Stimulated activated CD8-positive, alpha-beta memory T cell treated with anti-CD3 and anti-CD28 coated beads, Interleukin-4, amount 100 ng/mL, for 24 hours (primary cell): ENCODE measurements at regions not wholly inside any gene's neighbourhood (a gene's known extent, or its start where the extent isn't known, plus 50 kb on each side); places are given as distances from the start of the nearest gene placed in this dataset.
"Not testable (repeated sequence)": the region's sequence is repeated elsewhere in the genome, so short reads cannot be mapped to it uniquely, and the experiment has no call there.

Experiments used
- DNase-seq: peaks from one replicate; pipeline ENCODE4 v3.0.0-alpha.2; 2020; ENCODE audit warnings: low read depth

DNA sequence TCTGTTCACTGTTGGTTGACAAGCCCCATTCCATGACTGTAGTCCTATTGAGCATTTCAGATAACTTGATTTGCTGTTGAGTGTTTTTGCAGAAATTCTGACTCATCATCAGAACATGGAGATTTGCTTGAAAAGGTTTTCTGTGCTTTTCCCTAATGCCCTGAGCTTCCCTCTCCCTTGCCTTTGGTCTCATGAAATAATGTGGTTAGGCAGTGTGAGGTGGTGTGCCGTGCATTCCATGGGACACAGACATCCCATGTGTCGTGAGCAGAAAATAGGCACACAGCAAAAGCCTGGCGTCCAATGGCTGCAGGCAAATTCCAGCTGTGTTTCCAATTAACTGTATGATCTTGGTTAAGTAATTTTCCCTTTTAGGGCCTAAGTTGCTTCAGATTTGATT lies 197.4 kb downstream of the DLEU7 start:
- DNase-seq = no peak

DNA sequence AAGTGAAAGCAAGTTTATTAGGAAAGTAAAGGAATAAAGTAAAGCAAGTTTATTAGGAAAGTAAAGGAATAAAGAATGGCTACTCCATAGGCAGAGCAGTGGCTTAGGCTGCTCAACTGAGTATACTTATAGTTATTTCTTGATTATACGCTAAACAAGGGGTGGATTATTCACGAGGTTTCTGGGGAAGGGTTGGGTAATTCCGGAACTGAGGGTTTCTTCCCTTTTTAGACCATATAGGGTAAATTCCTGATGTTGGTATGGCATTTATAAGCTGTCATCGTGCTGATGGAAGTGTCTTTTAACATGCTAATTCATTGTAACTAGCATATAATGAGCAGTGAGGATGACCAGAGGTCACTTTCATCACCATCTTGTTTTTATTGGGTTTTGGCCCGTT lies 194.3 kb downstream of the DLEU7 start:
- no peak for DNase-seq

DNA sequence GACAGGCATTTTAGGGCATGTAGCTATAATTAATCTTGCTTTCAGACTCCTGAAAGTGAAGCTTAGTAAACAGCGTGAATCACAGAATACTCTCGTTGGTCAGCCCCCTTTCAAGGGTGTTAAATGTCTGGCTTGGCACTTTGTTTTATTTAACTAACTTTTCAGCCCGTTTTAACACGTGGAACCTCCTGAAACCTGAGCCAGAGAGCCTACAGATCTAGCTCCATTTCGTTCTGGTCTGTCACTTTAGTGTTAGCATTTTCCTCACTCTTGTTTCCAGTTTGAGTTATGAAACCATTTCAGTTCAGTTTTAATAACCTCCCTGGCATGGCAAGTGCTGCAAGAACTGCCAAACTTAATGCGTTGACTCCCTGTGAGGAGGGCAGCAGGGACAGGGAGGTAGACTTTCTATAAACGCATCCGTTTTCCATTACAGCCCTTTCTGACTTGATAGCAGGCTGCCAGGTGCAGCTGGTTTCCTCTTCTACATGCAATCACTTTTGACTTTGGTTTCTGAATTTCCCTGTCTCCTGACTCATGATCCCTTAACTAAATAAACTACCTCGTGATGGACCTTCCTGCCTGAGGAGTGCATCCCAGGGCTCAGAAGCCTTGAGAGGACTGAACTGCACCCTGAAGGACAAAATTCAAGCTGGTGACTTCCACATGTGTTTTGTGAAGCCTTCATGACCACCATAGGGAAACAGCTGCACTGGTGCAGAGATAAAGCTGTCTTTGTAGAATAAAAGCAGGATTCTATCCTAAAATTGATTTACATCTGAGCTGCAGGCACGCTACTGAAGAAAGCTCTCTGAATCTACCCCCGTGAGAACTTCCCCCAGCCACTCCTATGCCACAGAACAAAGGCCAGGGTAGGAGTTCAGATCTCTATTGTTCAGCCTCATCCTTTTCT lies 192.6 kb downstream of the DLEU7 start:
- no peak for DNase-seq

DNA sequence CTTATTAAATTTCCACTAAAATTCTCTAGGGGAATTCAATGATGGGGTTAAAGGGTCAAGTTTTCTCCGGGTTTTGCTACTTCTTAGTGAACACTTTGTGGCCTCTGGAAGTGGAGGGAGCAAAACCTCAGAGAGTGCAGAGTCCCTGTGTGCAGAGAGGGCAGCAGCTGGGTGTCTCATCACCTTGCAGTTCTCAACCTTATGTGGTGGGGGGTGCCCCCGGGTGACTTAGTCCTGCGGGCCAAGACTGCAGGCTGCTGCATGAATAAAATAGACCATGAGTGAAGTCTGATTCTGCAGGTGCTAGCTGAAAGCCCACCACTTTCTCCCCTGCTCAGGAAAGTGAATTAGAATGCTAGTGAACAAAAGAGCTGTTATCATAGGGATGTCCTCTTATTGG lies 191.6 kb downstream of the DLEU7 start:
- no peak for DNase-seq

DNA sequence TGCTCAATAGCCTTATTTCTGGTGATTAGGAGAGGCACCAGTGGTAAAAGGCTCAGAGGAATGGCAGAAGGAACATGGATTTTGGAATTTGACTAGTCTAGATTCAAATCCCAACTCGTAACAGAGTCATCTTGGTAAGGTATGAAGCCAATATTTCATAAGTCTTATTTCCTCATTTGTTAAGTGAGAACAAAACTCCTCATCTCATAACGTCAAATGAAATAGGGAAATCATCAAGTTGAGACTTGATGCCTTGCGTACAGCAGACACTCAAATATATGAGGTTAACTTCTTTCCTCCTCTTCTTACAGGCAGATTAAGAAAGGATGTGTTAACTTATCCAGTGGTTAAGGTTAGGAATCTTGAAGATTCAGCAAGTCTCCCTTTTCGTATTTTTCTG lies 189.2 kb downstream of the DLEU7 start:
- DNase-seq = no peak

DNA sequence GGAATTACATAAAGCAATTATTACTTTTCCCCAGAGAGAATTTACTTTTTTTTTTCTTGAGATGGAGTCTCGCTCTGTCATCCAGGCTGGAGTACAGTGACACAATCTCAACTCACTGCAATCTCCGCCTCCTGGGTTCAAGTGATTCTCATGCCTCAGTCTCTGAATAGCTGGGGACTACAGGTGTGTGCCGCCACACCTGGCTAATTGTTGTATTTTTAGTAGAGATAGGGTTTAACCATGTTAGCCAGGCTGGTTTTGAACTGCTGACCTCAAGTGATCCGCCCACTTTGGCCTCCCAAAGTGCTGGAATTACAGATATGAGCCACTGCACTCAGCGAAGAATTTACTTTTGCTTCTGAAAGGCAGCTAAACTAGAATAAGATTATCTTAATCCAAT lies 181.6 kb downstream of the DLEU7 start:
- not testable (repeated sequence) for DNase-seq

DNA sequence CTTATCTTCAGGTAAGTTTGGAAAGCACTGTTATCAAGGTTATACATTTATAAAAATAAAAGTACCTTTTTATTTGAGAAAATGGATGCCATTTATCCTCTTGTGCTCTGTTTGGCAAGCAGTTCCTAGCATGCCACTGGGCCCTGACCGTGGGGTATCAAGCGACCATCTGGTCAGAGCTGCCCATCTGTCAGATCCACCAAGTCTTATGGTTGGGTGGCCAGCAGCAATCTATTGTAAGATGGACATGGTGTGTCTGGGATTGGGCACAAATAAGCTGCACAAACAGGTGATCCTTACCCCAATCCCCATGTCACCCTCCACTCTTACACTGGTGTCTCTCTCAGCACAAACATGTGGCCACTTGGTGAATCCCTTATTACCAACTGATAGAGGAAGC lies 178.5 kb downstream of the DLEU7 start:
- no peak for DNase-seq

DNA sequence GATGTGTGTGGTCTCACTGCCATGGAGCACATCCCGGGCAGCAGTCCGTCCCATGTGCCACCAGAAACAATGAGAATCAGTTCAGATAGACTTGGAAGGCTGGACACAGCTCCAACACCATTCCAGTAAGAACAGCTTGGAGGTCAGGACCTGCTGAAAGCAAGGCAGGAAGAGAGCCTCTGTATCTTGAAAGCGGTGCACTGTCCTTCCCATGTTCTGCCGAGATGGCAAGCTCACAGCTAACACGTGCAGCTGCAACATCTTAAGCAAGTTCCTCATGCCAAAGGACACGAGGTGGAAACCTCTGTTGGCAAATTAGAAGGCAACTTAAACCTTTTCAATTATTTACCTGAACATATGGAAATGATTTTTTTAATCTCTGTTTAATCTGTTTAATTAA lies 175.4 kb downstream of the DLEU7 start:
- no peak for DNase-seq

DNA sequence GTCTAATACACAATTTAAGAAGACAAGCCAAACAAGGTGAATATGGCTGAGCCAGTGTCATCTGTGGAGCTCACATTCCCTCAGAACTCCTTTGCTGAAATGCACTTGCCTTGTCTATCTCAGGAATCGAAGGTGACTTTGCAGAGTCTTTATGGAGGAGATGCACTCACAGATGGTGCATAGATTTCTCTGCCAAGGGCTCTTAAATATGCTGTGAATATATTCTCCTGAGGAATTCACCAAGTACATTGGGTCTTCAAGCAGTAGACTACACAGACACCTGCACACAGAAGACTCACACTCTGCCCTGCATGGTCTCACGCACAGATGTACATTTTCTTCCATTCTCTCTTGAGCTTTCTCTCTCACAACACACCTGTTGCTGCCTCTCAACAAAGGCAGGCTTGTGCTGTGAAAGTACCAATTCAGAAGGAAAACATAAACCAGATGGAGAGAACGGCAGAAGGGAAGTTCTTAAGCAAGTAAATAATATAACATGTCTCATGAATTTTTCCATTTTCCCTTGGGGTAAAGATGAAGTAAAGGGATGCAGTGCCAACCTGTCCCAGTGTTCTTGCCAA lies 174.7 kb downstream of the DLEU7 start:
- DNase-seq = no peak

DNA sequence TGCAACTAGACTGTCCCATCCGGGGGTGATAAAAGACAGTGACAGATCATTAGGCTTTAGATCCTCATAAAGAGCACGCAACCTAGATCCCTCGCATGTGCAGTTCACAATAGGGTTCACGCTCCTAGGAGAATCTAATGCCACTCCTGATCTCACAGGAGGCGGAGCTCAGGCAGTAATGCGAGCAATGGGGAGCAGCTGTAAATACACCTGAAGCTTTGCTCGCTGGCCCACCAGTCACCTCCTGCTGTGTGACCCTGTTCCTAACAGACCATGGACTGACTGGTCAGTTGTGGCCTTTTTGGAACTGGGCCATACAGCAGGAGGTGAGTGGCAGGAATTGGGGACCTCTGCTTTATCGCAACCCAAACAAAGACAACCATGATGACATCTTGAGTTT lies 173.2 kb downstream of the DLEU7 start:
- DNase-seq = no peak

DNA sequence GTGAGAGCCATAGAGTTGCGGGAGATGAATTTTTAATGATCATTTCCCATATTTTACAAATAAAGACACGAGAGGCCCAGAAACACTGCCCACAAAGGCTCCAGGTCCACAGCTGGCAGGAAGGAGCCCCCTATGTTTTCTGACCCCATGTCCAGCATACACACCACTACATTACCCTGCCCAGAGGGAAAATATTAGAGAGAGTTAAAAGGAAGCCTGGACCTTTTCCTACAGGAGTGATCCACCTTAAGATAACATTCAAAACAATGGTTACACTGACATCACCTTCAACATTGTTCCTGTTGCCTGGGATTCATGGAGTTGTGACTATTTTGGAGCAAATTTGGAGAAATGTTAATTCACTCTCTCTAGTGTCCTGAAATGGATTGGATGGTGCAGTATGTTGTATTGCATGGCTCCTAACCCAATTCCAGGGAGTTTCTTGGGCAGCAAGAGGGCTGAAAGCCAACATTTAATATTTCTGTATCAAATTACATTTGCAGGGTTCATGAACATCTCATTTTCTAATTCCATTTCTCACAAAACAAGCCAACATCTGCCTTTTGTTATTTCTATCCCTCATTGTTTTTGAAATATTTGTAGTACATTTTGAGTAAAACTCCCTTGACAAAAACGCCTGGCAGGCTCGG lies 172.5 kb downstream of the DLEU7 start:
- DNase-seq = no peak

DNA sequence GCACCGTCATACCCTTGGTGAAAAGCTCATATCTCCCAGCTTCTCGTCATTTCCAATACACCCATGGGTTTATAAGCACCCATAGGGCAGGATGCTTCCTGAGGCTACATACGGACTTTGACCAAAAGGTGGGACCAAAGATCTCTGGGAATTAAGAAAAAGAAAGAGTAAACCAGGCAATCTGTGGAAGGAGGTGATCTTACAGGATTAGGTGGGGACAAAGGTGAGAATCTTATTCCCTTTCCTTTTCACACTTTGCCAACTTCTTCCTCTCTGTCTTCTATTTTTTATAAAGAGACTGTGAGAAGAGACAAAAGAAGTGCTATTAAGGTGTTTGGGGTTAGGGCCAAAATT lies 172.0 kb downstream of the DLEU7 start:
- no peak for DNase-seq

DNA sequence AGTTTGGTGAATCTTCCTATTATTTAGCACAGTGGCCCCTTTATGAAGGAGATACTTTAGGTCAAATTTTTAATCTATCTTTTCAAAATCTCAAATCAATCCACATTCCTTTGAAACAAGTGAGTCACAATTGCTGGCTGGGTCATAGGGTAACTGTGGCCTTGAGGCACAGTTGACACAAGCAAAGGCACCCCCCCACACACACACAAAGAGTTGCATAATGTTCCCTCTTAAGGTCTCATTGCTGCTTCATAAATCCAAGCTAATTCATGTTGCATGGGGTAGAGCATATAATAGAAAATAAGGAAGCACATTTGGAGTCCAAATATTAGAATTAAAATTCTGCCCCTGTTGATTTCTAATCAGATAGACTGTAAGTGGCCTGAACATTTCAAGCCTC lies 171.5 kb downstream of the DLEU7 start:
- no peak for DNase-seq

DNA sequence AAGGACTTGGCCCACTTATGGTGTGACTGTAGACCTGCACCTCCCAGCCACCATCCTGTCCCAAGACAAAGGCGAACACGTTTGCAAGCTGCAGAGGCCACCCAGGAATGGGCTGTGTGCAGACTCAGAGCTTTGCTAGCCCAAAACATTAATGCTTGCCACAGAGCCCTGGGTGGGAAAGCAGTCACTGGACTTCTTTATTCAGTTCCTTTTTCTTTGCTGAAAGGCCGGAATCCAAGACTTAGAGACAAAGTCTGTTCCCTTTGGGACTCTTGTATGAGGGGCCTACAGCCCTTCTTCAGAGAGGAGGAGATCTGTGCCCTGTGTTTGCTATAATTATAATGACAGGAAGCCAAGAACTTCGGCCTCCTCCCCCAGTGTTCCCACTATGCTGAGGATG lies 167.8 kb downstream of the DLEU7 start:
- no peak for DNase-seq

DNA sequence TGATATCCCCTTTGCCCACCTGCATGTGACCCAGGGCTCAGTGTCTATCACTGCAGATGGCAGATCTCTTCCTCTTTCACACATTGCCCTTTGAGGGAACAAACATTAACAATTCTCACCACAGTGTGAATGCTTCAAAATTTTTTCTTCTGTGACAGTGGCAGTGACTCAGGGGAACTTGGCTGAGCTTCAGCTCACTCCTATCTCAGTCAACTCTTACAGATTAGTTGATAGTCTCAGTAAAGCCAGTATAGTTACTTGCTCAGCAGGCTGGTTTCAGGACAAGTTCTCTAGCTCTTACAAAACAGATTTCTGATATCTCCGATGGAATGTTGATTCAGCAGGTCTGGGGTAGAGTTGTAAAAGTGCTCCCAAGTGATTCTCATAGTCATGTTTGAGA lies 166.9 kb downstream of the DLEU7 start:
- DNase-seq = no peak

DNA sequence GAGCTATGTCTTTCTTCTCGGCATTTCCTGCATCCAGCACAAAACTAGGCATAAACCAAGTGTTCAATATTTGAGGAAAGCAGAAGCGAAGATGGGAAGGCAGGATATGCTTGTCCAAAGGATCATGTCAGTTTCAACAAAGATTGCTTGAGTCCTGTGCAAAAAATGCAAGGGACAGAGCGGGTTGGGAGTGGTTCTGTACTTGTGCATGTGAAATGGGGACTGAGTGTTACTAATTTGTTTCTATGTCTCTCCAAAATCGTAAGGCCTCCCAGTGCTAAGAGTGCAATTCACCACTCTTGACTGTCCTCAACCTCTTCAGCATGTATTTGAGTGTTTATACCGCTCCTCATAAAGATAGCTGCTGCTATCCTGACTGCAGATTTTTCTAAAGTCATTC lies 166.2 kb downstream of the DLEU7 start:
- DNase-seq = no peak

DNA sequence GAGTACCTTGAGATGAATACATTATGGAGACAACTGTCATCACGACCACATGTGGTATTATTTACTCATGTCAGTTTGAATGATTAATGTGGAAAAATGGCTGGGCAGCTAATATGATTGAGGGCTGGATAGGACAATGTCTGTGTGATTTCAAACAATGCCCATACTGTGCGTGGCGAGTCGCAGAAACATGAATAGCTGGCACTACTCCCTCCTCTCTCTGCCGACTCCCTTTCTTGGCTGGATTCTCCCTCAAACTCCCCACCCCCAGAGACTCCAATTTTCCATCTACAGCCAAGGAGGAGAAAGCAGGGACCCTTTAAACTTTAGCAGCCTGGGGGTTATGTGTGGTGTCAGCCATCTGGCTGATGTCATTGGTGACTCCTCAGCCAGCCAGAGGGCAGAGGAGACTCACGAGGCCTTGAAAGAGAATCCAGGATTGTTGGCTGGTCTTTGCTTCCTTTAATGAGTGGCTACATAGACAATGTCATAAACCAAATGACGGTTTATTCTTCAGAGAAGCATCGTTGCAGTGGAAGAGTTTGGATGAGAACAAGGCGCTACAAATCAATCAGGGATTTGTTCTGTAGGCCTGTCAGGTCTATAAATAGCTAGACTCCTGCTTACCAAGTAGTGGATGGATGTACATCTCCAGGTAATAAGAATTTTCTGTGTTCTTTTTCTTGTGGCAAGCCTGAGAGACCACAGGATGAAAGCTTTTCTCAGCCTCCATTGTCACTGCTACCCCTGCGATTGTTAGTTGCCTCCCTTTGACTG lies 165.6 kb downstream of the DLEU7 start:
- no peak for DNase-seq

DNA sequence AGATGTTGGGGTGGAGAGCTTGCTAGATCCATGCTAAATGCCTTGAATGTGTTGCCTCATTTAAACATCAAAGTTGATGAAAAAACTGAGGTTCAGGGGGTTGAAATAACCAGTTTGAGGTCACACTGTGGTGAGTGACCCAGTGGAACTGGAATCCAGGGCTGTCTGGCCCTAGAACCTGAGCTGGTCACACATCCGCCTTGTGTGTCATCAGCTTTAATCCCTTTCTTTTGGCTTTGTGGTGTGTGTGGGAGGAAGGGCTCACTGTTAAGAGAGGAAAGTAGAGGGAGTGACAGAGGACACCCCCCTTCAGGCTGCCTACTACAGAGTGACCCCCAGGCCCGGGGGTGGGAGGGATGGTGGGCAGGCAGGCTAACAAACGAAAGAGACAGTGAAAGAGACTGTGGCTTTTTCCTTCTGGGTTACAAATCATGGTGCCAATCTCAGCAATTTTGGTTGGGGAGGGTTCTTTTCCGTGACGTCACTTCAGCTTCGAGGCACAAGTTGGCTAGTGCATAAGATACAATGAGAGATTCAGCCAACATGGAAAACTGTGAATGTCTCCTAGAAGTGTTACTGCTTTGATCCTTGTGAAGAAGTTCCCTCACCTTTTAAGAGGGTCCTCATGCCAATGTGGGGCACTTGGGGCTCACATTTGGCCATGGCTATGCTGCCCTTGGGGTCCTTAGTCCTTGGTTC lies 164.9 kb downstream of the DLEU7 start:
- no peak for DNase-seq

DNA sequence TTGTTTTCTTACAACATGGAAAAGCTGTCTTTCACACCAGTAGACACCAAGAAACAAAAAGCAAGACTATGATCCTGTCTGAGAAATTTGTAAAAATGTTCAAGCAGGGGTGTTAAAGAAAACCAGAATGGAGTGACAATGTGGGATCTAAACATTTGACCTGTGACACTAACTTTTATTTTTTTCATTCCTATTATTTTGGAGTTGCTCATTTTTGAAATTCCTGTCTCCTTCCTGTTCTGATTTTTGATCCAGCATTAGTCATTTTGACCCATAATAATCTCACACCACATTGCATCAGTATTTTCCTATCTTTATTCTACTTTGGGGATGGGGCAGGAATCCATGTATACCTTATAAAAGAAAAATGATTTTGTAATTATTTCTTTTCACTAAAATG lies 164.2 kb downstream of the DLEU7 start:
- no peak for DNase-seq

DNA sequence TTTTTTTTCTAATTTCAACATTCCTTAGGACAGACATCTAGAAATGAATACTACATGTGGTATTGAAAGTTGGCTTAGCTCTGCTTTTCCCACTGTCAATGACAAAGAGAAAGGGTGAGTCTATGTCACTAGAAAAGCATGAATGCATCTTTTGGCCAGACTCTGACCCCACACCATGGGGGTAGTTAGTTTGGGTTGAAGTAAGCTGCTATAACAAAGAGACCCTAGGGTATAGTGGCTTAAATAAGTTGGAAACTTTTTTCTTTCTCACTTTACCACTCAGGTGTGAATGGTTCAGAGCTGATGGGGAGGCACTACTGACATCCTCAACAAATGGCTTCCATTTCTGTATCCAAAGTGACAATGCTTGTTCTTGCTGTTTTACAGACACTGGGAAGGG lies 161.5 kb downstream of the DLEU7 start:
- no peak for DNase-seq

DNA sequence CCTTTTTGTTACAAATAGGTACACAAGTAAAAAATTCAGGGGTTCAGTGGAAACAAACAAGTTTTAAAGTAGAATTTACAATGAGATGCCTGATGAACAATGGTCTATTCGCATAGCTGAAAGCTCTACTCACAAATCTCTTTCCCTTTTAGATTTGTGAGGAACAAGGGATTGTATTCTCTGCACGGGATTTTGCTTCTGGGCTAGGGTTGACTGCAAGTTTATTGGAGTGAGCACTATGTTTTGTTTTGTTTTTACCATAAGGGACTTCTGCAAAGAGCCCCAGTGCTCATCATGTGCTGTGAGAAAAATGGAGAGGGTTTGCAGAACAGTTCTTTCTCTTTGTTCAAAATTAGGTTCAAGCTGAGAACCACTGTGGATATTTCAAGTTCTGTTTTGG lies 160.5 kb downstream of the DLEU7 start:
- DNase-seq = no peak

DNA sequence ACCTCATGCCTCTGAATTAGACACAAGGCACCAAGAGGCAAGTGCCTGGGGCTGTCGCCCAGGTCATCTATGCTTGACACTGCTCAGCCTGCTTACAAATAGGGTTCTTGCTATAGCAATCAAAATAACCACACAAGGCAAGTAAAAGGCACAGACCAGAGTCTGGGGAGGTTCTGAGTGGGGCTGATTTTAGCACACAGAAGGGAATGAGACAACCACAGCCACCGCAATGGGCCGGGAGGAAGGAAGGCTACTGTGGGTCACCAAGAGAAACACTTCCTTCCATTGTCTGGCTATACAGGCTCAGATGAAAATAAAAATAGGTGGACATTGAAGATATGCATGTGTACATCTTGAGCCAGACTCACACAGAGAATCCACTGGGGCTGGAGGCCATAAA lies 159.1 kb downstream of the DLEU7 start:
- DNase-seq = no peak
